Hematopoietic multipotent progenitor cell treated with erythropoietin and hydrocortisone succinate and interleukin-3 and kit ligand, for 8 days (in vitro differentiated cells): ENCODE measurements at regions not wholly inside any gene's neighbourhood (a gene's known extent, or its start where the extent isn't known, plus 50 kb on each side); places are given as distances from the start of the nearest gene placed in this dataset.
A peak's percentile ranks its signal among the peaks of the same experiment; 100 is the strongest.

Experiments used
- DNase-seq: peaks from one replicate; pipeline ENCODE4 v3.0.0-alpha.2; 2015

GRCh38 chr9:134276453-134277245 is 49.6 kb upstream of the RXRA start:
- DNase-seq = peak; percentile 28
